ENCODE measurements at regions not wholly inside any gene's neighbourhood (a gene's known extent, or its start where the extent isn't known, plus 50 kb on each side); places are given as distances from the start of the nearest gene placed in this dataset.

- TF ChIP-seq CTCF (conservative IDR thresholded peaks at IDR 0.05 in 1 of 2, IDR thresholded peaks at IDR 0.05 in 1 of 2; ENCODE audit: low read depth in 1 of 2, low read length in 2 of 2) (no peak), EZH2 (IDR thresholded peaks at IDR 0.05; ENCODE audit: low read length, missing control alignments) (no peak)
Measured at GRCh38 chr5:39755986-39756385, 331.2 kb upstream of the DAB2 start.

Data from fibroblast of lung (primary cell).